ENCODE measurements at regions not wholly inside any gene's neighbourhood (a gene's known extent, or its start where the extent isn't known, plus 50 kb on each side); places are given as distances from the start of the nearest gene placed in this dataset.

DNA sequence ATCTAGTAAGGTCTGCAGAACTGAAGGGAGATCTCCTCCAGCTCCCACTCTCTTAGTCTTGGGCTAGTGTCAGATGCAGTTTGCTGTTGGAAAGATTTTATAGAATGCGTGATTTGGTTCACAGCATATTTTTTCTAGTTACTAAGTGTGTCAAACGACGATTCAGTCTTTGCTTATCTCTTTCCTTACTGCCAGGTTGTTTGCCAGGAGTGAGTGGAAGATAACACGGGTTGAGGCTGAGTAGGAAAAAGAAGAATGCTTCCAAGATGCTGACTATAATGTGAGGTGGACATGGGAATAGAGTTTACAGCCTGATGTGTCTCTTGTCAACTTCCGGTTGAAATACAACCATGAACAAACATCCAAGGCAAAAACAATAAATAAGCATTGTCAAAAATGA, 141.4 kb downstream of the GDAP2 start (continued):
- no peak for TF ChIP-seq MITF (IDR thresholded peaks at IDR 0.05)
- TF ChIP-seq, protein P1, sequence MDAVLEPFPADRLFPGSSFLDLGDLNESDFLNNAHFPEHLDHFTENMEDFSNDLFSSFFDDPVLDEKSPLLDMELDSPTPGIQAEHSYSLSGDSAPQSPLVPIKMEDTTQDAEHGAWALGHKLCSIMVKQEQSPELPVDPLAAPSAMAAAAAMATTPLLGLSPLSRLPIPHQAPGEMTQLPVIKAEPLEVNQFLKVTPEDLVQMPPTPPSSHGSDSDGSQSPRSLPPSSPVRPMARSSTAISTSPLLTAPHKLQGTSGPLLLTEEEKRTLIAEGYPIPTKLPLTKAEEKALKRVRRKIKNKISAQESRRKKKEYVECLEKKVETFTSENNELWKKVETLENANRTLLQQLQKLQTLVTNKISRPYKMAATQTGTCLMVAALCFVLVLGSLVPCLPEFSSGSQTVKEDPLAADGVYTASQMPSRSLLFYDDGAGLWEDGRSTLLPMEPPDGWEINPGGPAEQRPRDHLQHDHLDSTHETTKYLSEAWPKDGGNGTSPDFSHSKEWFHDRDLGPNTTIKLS (IDR thresholded peaks at IDR 0.05; ENCODE audit: borderline replicate concordance, low read depth), result no peak
- no peak for TF ChIP-seq ZNF143 (CRISPR knock-in tag; IDR thresholded peaks at IDR 0.05)
- TF ChIP-seq ZNF639 (CRISPR knock-in tag; conservative IDR thresholded peaks at IDR 0.05 in 1 of 2, IDR thresholded peaks at IDR 0.05 in 1 of 2), result no peak
- no peak for TF ChIP-seq JUNB (CRISPR knock-in tag; conservative IDR thresholded peaks at IDR 0.05)
- no peak for TF ChIP-seq ZFP30 (CRISPR knock-in tag; IDR thresholded peaks at IDR 0.05; ENCODE audit: borderline replicate concordance)

DNA sequence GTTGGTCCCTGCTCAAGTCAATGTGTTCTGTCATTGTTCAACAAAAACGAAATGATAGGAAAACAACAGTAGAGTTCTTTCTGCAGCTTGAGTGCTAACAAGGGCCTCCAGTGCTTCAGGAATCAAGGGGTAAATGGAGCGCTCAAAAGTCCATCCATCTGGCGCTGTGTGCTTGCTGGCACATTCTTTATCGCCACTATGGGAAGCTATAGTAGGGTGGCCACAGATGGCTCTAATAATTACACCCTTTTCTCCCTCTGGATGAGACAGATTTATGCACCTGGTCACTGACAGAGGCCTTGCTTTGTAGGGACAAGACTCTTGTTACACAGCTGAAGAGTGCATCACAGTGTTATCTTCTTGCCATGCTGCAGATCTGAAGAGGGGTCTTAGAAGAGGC, 136.0 kb downstream of the GDAP2 start:
- POLR2A ChIA-PET, result interaction anchor here (1.7 kb wide), 1 partner anchor 18 kb away, joined by 5 read pairs; no protein-coding TSS in a partner anchor
- no peak for TF ChIP-seq CBX1 (IDR thresholded peaks at IDR 0.05; ENCODE audit: low read depth)
- TF ChIP-seq ELF1 (tag; IDR thresholded peaks at IDR 0.05), result no peak
- TF ChIP-seq ATF1 (CRISPR knock-in tag; IDR thresholded peaks at IDR 0.05), result no peak
- no peak for TF ChIP-seq ATF1 (tag; IDR thresholded peaks at IDR 0.05)
- TF ChIP-seq, protein P2, sequence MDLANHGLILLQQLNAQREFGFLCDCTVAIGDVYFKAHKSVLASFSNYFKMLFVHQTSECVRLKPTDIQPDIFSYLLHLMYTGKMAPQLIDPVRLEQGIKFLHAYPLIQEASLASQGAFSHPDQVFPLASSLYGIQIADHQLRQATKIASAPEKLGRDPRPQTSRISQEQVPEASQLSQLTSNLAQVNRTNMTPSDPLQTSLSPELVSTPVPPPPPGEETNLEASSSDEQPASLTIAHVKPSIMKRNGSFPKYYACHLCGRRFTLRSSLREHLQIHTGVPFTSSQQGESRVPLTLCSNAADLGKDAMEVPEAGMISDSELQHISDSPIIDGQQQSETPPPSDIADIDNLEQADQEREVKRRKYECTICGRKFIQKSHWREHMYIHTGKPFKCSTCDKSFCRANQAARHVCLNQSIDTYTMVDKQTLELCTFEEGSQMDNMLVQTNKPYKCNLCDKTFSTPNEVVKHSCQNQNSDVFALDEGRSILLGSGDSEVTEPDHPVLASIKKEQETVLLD (IDR thresholded peaks at IDR 0.05), result no peak
- no peak for TF ChIP-seq ZBTB17 (CRISPR knock-in tag; IDR thresholded peaks at IDR 0.05)

More for the DNA sequence above, 136.0 kb downstream of the GDAP2 start:
- ATAC-seq, result no peak
- Histone ChIP-seq H3K4me2 (ENCODE audit: insufficient read depth, low read length) (no peak overlapping the region), H3K4me1 (replicated peaks in 1 of 2; ENCODE audit: control insufficient read depth in 2 of 2, insufficient read depth in 2 of 2, low read length in 2 of 2) (no peaks in the 10 kb centered on the region), H3K27ac (ENCODE audit: extremely low read depth, low read depth, low read length) (no peak overlapping the region), H2AFZ (ENCODE audit: low read depth, low read length) (no peak overlapping the region), H3K9ac (ENCODE audit: insufficient read depth in 1 of 2, low read depth in 2 of 2, low read length in 2 of 2) (no peak overlapping the region), H3K36me3 (ENCODE audit: control insufficient read depth, insufficient read depth, low read length) (no peaks in the 10 kb centered on the region), H4K20me1 (replicated peaks; ENCODE audit: control insufficient read depth, insufficient read depth, low read length) (no peaks in the 10 kb centered on the region), H3K9me1 (ENCODE audit: control insufficient read depth, insufficient read depth, low read length) (no peaks in the 10 kb centered on the region), H3K9me3 (replicated peaks; ENCODE audit: control insufficient read depth, insufficient read depth, low read depth, low read length) (no peaks in the 10 kb centered on the region), H3K79me2 (ENCODE audit: control insufficient read depth, insufficient read depth, low read length) (no peaks in the 10 kb centered on the region), H3K27me3 (ENCODE audit: control insufficient read depth in 2 of 2, insufficient read depth in 2 of 2, low read length in 2 of 2) (peaks cover 5 to 7% of the 10 kb centered on the region in 2 experiments; a peak in 4 of 5 replicates), H3K4me3 (no peak overlapping the region)
- 1% methylated on average over 4 of the region's 4 CpGs for WGBS (ENCODE audit: insufficient coverage, low coverage, missing lambda C conversion rate)
- CTCF ChIA-PET (ENCODE audit: low intra/inter-chr PET ratio), result no interaction called here
- intact Hi-C loops (cut with micrococcal nuclease) (no loop called here), in situ Hi-C loops (cut with MboI) (no loop called here)
- no peak for DNase-seq (ENCODE audit: extremely low read depth in 1 of 4, low spot score in 3 of 4)
- no peak for FAIRE-seq
- no TSS peak for BruUV-seq (replicated peaks)
